Panc1 (cell line): ENCODE measurements at regions not wholly inside any gene's neighbourhood (a gene's known extent, or its start where the extent isn't known, plus 50 kb on each side); places are given as distances from the start of the nearest gene placed in this dataset.

Source experiments
- ATAC-seq: fragments of 200-7000 bp; cut with Tn5 transposase; 2 replicates; pipeline ENCODE4 v1.9.1; 2020; ENCODE audit warnings: mild to moderate bottlenecking, moderate library complexity
- BruUV-seq: library from RNA; stranded (reverse); fragments of 400-500 nt; replicated peaks from 2 replicates; lab custom pipeline; 2021; lab: Mats Ljungman, UMichigan
- CTCF ChIA-PET: fragments of 300-600 bp; sonication (Branson Sonifier 250); formaldehyde crosslinking; loops from one replicate; lab custom pipeline; 2022; ENCODE audit warnings: antibody characterized with exemption; lab: Charles Lee
- POLR2A ChIA-PET: fragments of 300-600 bp; sonication (Branson Sonifier 250); formaldehyde crosslinking; loops from one replicate; lab custom pipeline; 2022; ENCODE audit warnings: antibody characterized with exemption; lab: Charles Lee
- DNase-seq: peaks from one replicate; pipeline ENCODE4 v3.0.0-alpha.2; 2010; ENCODE audit warnings: low read depth, low spot score
- H3K27ac ChIP-seq: 2 replicates; pipeline ENCODE4 v1.5.1; 2011; ENCODE audit warnings: mild to moderate bottlenecking, low read length, inconsistent platforms
- H3K27me3 ChIP-seq: fragments of 200-500 bp; sonication (Bioruptor generic); 2 replicates; pipeline ENCODE4 v1.6.0; 2014; ENCODE audit warnings: low read length, inconsistent platforms; ENCODE audit not compliant: control insufficient read depth, insufficient read depth
- H3K36me3 ChIP-seq: fragments of 200-500 bp; sonication (Bioruptor generic); 2 replicates; pipeline ENCODE4 v1.5.1; 2014; ENCODE audit warnings: inconsistent platforms, mild to moderate bottlenecking, low read length, moderate library complexity; ENCODE audit not compliant: control insufficient read depth, insufficient read depth
- H3K4me1 ChIP-seq: 2 replicates; pipeline ENCODE4 v1.5.1; 2011; ENCODE audit warnings: inconsistent platforms, mild to moderate bottlenecking, low read length, moderate library complexity; ENCODE audit not compliant: control insufficient read depth, insufficient read depth
- H3K4me3 ChIP-seq, 2 experiments: 2 replicates each; pipeline ENCODE4 v1.5.1; 2011 to 2012; ENCODE audit warnings: low read depth in 2 of 2, low read length in 2 of 2, mild to moderate bottlenecking in 2 of 2, inconsistent platforms in 1 of 2, moderate library complexity in 1 of 2
- H3K9me3 ChIP-seq: fragments of 200-500 bp; sonication (Bioruptor generic); 2 replicates; pipeline ENCODE4 v1.5.1; 2014; ENCODE audit warnings: low read depth, mild to moderate bottlenecking, inconsistent platforms, low read length, moderate library complexity; ENCODE audit not compliant: control insufficient read depth, insufficient read depth
- CTCF ChIP-seq: fragments of 450-650 bp; IDR thresholded peaks from 2 replicates; pipeline ENCODE4 v1.5.1; 2017; ENCODE audit warnings: mild to moderate bottlenecking
- POLR2AphosphoS5 ChIP-seq: IDR thresholded peaks from 2 replicates; pipeline ENCODE4 v1.6.1; 2012; ENCODE audit warnings: mild to moderate bottlenecking, low read depth, low read length, moderate library complexity
- REST ChIP-seq, 2 experiments: IDR thresholded peaks; 2 replicates each; pipeline ENCODE4 v1.6.1; 2011 to 2012; ENCODE audit warnings: low read depth in 2 of 2, control low read depth in 1 of 2, low read length in 1 of 2, mild to moderate bottlenecking in 1 of 2, moderate library complexity in 1 of 2; ENCODE audit not compliant: insufficient read depth in 1 of 2
- SIN3A ChIP-seq: IDR thresholded peaks from 2 replicates; pipeline ENCODE4 v1.6.1; 2012; ENCODE audit warnings: low read depth, mild to moderate bottlenecking, low read length, moderate library complexity, borderline replicate concordance; ENCODE audit not compliant: insufficient read depth
- TCF7L2 ChIP-seq: IDR thresholded peaks from 2 replicates; pipeline ENCODE4 v1.6.1; 2011; ENCODE audit warnings: mild to moderate bottlenecking, low read depth, low read length, inconsistent platforms
- in situ Hi-C: cut with HindIII; loops from 2 replicates; pipeline ENCODE4 v1.10.0; 2016; ENCODE audit warnings: low sequenced_read_pairs, low pct_unique_long_range_greater_than_20kb
- intact Hi-C: fragments of 100-400 bp; cut with micrococcal nuclease; formaldehyde crosslinking; loops from one replicate; pipeline ENCODE4 v1.10.0; 2022; ENCODE audit not compliant: unreplicated experiment

DNA sequence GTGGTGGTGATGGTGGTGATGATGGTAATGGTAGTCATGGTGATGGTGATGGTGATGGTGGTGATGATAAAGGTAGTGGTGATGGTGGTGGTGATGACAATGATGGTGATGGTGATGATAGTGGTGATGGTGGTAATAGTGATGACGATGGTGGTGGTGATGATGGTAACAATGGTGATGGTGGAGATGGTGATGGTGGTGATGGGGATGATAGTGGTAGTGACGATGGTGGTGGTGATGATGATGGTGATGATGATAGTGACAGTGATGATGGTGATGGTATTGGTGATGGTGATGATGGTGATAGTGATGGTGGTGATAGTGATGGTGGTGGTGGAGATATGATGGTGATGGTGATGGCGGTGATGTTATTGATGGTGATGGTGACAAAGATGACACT is 108.4 kb upstream of the NKX1-1 start:
- Histone ChIP-seq H3K27ac (no peak overlapping the region), H3K4me1 (no peaks in the 10 kb centered on the region), H3K27me3 (no peaks in the 10 kb centered on the region), H3K9me3 (no peaks in the 10 kb centered on the region), H3K4me3 (no peak overlapping the region), H3K36me3 (no peaks in the 10 kb centered on the region)
- DNase-seq (no peak), ATAC-seq (no peak)
- ChIA-PET POLR2A (no interaction called here), CTCF (no interaction called here)
- intact Hi-C loops, result loop anchor here (5.0 kb wide), 1 partner anchor 157 kb away; no protein-coding TSS in a partner anchor
- BruUV-seq, result no TSS peak
- TF ChIP-seq POLR2AphosphoS5 (no peak), TCF7L2 (no peak)
- in situ Hi-C loops, result no loop called here

DNA sequence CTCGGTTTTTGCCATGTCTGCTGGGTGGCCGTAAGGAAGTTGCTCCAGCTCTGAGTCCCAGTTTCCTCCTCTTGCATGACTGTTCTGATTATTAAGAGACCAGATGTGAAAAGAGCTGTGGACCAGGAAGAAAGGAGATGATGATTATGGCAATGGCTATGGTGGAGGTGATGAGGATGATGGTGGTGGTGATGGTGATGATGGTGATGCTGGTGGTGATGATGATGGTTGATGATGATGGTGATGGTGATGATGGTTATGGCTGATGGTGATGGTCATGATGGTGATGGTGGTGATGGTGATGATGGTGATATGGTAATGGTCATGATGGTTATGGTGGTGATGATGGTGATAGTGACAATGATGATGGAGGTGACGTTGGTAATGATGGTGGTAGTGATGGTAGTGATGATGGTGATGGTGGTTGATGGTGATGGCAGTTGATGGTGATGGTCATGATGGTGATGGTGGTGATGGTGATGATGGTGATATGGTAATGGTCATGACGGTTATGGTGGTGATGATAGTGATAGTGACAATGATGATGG is 107.8 kb upstream of the NKX1-1 start:
- CTCF ChIA-PET, result no interaction called here
- POLR2A ChIA-PET, result no interaction called here
- Histone ChIP-seq H3K27ac (no peak overlapping the region), H3K4me3 (no peak overlapping the region), H3K9me3 (no peaks in the 10 kb centered on the region), H3K4me1 (no peaks in the 10 kb centered on the region), H3K36me3 (no peaks in the 10 kb centered on the region), H3K27me3 (no peaks in the 10 kb centered on the region)
- BruUV-seq, result no TSS peak
- TF ChIP-seq SIN3A (no peak), POLR2AphosphoS5 (no peak), TCF7L2 (no peak), CTCF (no peak), REST (IDR thresholded peaks at IDR 0.05; ENCODE audit: insufficient read depth in 1 of 2, low read depth in 2 of 2, low read length in 1 of 2) (no peak)
- in situ Hi-C loops, result no loop called here
- DNase-seq (no peak), ATAC-seq (no peak)
- intact Hi-C loops, result loop anchor here (5.0 kb wide), 1 partner anchor 157 kb away; no protein-coding TSS in a partner anchor
